Peyer's patch (tissue), 4 donors: ENCODE measurements at regions not wholly inside any gene's neighbourhood (a gene's known extent, or its start where the extent isn't known, plus 50 kb on each side); places are given as distances from the start of the nearest gene placed in this dataset.

Experiments
- DNase-seq, 3 donors: peaks; one replicate each; pipeline ENCODE4 v3.0.0-alpha.2; 2017 to 2019
- H3K27ac ChIP-seq, 4 donors: fragments of 200-600 bp; sonication (generic); one replicate each; pipeline ENCODE4 v1.5.1; 2016 to 2019
- H3K27me3 ChIP-seq, 2 donors: fragments of 200-600 bp; sonication (generic); one replicate each; pipeline ENCODE4 v1.5.1; 2019
- H3K36me3 ChIP-seq, 3 donors: fragments of 200-600 bp; sonication (generic); one replicate each; pipeline ENCODE4 v1.5.1; 2016 to 2019
- H3K4me1 ChIP-seq, 4 donors: fragments of 200-600 bp; sonication (generic); one replicate each; pipeline ENCODE4 v1.5.1; 2016 to 2019
- H3K4me3 ChIP-seq, 4 donors: fragments of 200-600 bp; sonication (generic); 1 replicate in 3 of 4; 2 replicates in 1 of 4; pipeline ENCODE4 v1.5.1; 2016 to 2019; ENCODE audit warnings: mild to moderate bottlenecking in 1 of 4
- H3K9me3 ChIP-seq, 4 donors: fragments of 200-600 bp; sonication (generic); one replicate each; pipeline ENCODE4 v1.5.1; 2016 to 2019; ENCODE audit warnings: mild to moderate bottlenecking in 1 of 4
- CTCF ChIP-seq, 6 experiments: fragments of 450-650 bp in 4 of 6; fragments of 200-600 bp in 2 of 6; sonication (generic) in 1 of 6; IDR thresholded peaks; one replicate each; pipeline ENCODE4 v1.5.1; 2017 to 2019; ENCODE audit warnings: antibody characterized with exemption in 6 of 6, mild to moderate bottlenecking in 3 of 6, moderate library complexity in 1 of 6
- POLR2A ChIP-seq, 2 donors: fragments of 450-650 bp; IDR thresholded peaks; one replicate each; pipeline ENCODE4 v1.5.1; 2017; ENCODE audit warnings: antibody characterized with exemption in 2 of 2, mild to moderate bottlenecking in 2 of 2, moderate library complexity in 2 of 2

DNA sequence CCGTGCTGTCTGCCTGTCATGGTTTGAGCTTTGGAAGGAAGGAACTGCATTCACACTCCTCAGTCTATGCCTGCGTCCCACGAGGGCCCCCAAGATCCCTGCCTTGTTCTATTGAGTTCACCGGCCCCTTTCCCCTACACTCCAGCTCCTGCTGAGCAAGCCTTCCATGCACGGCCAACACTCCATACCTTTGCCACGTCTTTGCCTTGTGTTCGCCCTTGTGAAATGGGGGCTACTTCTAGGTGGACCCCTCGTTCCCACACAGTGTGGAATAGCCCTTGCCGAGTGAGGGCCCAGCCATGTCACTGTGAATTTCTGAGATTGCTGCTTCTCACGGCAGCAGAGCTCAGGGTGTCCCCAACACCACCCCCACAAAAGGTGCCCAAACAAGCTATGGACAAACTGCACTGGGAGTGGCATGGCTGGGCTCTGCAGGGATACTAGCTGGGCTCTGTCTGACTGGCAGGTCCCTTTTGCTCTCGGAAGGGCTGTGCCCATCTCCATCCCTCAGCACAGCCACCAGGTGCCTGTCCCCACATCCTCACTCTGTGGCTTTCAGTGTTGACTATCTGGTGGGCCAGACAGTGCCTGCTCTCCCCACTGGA is 67.9 kb upstream of the ADAMTS2 start:
- Histone ChIP-seq H3K9me3 (no peaks in the 10 kb centered on the region), H3K4me1 (no peaks in the 10 kb centered on the region), H3K27ac (no peak overlapping the region), H3K27me3 (no peaks in the 10 kb centered on the region), H3K36me3 (no peaks in the 10 kb centered on the region), H3K4me3 (no peak overlapping the region)
- TF ChIP-seq POLR2A (IDR thresholded peaks at IDR 0.05), result no peak
- TF ChIP-seq CTCF (IDR thresholded peaks at IDR 0.05), result no peak
- no peak for DNase-seq

- H3K27me3 ChIP-seq, result no peaks in the 10 kb centered on the region
- no peak overlapping the region for H3K27ac ChIP-seq
- no peak overlapping the region for H3K4me3 ChIP-seq
- no peak for TF ChIP-seq POLR2A (IDR thresholded peaks at IDR 0.05)
- no peak for TF ChIP-seq CTCF (IDR thresholded peaks at IDR 0.05)
- no peaks in the 10 kb centered on the region for H3K9me3 ChIP-seq
- H3K4me1 ChIP-seq, result no peaks in the 10 kb centered on the region
- no peak for DNase-seq
- no peaks in the 10 kb centered on the region for H3K36me3 ChIP-seq
Measured at GRCh38 chr5:179411161-179411841, 66.0 kb upstream of the ADAMTS2 start.

- H3K36me3 ChIP-seq, result no peaks in the 10 kb centered on the region
Measured at GRCh38 chr5:179410291-179411160, 65.3 kb upstream of the ADAMTS2 start.

GRCh38 chr5:179409806-179410205 is 64.5 kb upstream of the ADAMTS2 start:
- no peaks in the 10 kb centered on the region for H3K4me1 ChIP-seq
- no peak overlapping the region for H3K4me3 ChIP-seq
- DNase-seq, result no peak
- no peaks in the 10 kb centered on the region for H3K27me3 ChIP-seq
- H3K27ac ChIP-seq, result no peak overlapping the region
- no peak for TF ChIP-seq CTCF (IDR thresholded peaks at IDR 0.05)
- no peaks in the 10 kb centered on the region for H3K36me3 ChIP-seq
- H3K9me3 ChIP-seq, result no peaks in the 10 kb centered on the region

More at GRCh38 chr5:179410291-179411160, 65.3 kb upstream of the ADAMTS2 start:
- DNase-seq, result no peak
- no peak for TF ChIP-seq CTCF (IDR thresholded peaks at IDR 0.05)
- no peak for TF ChIP-seq POLR2A (IDR thresholded peaks at IDR 0.05)
- Histone ChIP-seq H3K4me1 (no peaks in the 10 kb centered on the region), H3K4me3 (no peak overlapping the region), H3K27ac (no peak overlapping the region), H3K9me3 (no peaks in the 10 kb centered on the region), H3K27me3 (no peaks in the 10 kb centered on the region)

- H3K9me3 ChIP-seq, result no peaks in the 10 kb centered on the region
- no peak overlapping the region for H3K4me3 ChIP-seq
- TF ChIP-seq POLR2A (IDR thresholded peaks at IDR 0.05) (no peak), CTCF (IDR thresholded peaks at IDR 0.05) (no peak)
- no peak overlapping the region for H3K27ac ChIP-seq
- DNase-seq, result no peak
- H3K27me3 ChIP-seq, result no peaks in the 10 kb centered on the region
- no peaks in the 10 kb centered on the region for H3K36me3 ChIP-seq
- H3K4me1 ChIP-seq, result no peaks in the 10 kb centered on the region
Measured at GRCh38 chr5:179408611-179409010, 63.4 kb upstream of the ADAMTS2 start.
